Choroid plexus epithelial cell (primary cell): ENCODE measurements at regions not wholly inside any gene's neighbourhood (a gene's known extent, or its start where the extent isn't known, plus 50 kb on each side); places are given as distances from the start of the nearest gene placed in this dataset.
A peak's percentile ranks its signal among the peaks of the same experiment; 100 is the strongest.
"Not testable (repeated sequence)": the region's sequence is repeated elsewhere in the genome, so short reads cannot be mapped to it uniquely, and the experiment has no call there.

Experiments
- DNase-seq: peaks from one replicate; pipeline ENCODE4 v3.0.0-alpha.2; 2010; ENCODE audit warnings: low read depth
- H3K4me3 ChIP-seq: 2 replicates; pipeline ENCODE4 v1.5.1; 2011; ENCODE audit warnings: low read depth, mild to moderate bottlenecking, control low read depth, low read length, moderate library complexity
- TF ChIP-seq, protein P1 (sequence below): conservative IDR thresholded peaks from 2 replicates; pipeline ENCODE4 v1.5.1; 2011; ENCODE audit warnings: low read depth, mild to moderate bottlenecking, control low read depth, inconsistent platforms, low read length, moderate library complexity

DNA sequence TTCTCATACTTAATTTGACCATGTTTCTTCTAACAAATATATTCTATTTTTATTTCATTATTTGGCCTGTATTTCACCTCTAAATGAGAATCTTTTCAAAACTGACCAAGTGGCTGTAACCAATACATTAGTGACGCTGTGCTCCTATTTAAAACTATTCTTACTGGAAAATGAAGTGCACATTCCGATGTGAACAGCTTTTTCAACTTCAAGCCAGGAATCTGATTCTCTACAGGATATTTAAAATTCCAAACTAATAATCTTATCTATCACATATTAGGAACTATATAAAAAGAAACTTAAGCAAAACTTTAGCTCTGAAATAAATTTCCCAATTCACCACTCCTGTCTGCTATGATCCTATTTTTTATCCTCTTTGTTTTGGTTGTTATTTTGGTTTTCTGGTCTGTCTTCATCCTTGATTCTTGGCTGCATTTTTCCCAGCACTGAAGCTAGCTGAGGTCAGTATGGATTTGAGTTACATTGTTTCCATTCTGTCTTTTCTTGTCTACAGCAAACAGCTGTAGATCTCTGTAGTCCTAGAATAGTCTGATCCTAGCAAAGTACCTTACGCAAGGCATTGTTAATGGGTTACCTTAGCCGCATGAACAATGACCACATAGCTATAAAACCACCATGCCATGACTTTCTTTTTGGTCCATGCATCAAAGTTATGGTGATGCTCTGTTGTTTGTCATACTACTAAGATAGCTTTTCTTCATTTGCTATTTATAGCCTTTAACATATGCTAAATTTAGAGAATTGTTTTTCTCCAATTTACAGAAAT is 748.6 kb upstream of the SPRY2 start:
- DNase-seq: no peak
- TF ChIP-seq, protein P1, sequence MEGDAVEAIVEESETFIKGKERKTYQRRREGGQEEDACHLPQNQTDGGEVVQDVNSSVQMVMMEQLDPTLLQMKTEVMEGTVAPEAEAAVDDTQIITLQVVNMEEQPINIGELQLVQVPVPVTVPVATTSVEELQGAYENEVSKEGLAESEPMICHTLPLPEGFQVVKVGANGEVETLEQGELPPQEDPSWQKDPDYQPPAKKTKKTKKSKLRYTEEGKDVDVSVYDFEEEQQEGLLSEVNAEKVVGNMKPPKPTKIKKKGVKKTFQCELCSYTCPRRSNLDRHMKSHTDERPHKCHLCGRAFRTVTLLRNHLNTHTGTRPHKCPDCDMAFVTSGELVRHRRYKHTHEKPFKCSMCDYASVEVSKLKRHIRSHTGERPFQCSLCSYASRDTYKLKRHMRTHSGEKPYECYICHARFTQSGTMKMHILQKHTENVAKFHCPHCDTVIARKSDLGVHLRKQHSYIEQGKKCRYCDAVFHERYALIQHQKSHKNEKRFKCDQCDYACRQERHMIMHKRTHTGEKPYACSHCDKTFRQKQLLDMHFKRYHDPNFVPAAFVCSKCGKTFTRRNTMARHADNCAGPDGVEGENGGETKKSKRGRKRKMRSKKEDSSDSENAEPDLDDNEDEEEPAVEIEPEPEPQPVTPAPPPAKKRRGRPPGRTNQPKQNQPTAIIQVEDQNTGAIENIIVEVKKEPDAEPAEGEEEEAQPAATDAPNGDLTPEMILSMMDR: no peak
- no peak overlapping the region for H3K4me3 ChIP-seq

DNA sequence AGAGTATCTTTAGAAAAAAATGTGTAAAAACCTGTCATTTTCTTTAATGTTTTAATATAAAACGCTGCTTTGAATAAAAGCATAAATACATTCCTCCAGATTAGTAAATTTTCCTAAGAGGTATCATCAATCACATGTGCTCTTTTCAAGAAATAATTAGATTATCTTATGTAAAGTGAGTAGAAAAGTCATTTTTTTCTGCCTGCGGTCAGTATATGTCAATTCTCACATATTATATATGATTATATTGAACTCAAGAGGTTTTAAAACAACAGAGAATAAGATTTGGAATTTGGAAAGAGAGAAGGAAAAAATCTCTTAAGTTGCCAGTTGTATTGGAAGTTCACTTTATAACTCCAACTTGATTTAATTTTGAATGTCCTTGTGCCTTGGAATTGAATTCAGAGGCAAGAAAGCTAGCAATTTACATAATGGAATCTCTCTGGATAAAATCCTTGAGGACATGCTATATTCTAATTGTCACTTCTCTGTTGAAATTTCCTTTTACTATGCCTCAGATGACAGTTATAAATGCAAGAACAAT is 740.1 kb upstream of the SPRY2 start:
- TF ChIP-seq, protein P1: no peak
- no peak for DNase-seq
- no peak overlapping the region for H3K4me3 ChIP-seq

DNA sequence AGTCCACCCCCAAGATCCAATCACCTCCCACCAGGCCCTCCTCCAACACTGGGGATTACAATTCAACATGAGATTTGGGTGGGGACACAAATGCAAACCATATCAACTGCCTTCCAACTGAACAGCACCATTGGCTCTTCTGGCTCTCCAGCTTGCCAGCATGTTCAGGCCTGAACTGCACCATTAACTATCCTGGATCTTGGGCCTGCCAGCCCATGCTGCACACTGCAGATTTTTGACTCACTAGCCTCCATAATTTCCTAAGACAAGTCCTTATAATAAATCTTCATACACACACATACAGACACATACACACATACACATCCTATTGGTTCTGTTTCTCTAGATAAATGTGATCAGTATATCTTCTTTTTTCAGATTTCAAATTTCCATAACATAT is 737.1 kb upstream of the SPRY2 start:
- TF ChIP-seq, protein P1: no peak
- H3K4me3 ChIP-seq: no peak overlapping the region
- no peak for DNase-seq

DNA sequence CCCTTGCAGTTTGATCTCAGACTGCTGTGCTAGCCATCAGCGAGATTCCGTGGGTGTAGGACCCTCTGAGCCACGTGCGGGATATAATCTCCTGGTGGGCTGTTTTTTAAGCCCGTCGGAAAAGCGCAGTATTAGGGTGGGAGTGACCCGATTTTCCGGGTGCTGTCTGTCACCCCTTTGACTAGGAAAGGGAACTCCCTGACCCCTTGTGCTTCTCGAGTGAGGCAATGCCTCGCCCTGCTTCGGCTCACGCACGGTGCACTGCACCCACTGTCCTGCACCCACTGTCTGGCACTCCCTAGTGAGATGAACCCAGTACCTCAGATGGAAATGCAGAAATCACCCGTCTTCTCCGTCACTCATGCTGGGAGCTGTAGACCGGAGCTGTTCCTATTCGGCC is 728.9 kb upstream of the SPRY2 start:
- DNase-seq, H3K4me3 ChIP-seq: not testable (repeated sequence)

DNA sequence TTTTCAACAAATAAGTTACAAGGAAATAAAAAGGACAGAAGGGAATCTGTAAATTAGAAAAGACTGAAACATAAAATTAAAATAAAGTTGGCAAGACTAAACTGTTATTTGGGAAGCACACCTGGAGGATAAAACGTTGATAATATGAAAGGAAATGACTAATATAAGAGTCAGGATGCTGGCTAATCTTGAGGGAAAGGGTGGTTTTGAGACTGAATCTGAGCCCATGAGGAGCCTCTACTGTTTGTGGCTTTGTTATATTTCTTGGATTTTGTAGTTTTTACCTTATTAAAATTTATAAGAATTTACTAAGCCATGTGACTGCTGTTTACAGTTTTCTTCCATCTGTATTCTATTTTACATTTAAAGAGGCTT is 718.0 kb upstream of the SPRY2 start:
- TF ChIP-seq, protein P1: no peak
- H3K4me3 ChIP-seq: no peak overlapping the region
- DNase-seq: no peak

DNA sequence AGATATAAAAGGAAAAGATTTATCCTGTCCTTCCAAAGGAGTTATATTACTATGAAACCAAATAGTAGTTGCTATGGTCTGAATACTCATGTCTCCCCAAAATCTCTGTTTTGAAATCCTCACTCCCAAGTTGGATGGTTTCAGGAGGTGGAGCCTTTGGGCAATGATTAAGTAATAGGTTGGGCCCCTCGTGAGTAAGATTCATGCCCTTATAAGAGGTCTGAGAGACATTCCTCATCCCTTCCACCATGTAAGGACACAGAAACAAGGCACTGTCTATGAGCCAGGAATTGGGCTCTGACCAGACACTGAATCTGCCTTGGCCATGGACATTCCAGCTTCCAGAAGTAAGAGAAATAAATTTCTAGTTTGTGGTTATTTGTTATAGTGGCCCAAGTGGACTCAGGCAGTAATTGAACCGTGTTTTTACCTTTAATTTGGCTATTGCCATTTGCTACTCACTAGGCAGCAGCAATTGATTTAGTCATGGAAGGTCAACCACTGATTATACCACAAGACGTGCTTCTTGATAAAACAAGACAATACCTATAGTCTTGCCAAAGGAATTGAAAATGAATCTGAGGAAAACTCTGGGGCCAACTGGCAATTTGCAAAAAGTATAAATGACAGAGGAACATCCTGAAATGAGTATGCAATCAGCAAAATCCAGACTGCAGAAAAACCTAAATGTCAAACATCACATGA is 717.4 kb upstream of the SPRY2 start:
- no peak for DNase-seq
- H3K4me3 ChIP-seq: no peak overlapping the region
- TF ChIP-seq, protein P1: no peak

DNA sequence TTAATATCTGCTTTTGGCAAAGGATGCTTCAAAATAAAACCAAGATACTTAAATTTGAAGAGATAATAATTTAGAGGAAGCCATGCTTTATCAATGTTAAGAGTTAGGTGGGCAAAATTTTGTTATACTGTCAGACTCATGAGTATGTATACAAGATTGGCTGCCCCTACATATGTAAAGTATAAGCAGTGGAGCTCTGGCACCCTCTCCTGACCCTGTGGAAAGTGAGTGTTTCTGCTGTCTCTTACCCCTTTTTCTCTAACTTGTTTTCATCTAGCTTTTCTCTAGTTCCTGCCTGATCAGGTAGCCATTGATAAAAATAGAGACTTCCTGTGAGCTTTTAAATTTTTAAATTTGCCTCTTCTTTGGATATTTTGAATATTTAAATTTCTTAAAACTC is 710.9 kb upstream of the SPRY2 start:
- H3K4me3 ChIP-seq: no peak overlapping the region
- peak; percentile 5 for DNase-seq
- TF ChIP-seq, protein P1: peak; percentile 37
